ENCODE measurements at regions not wholly inside any gene's neighbourhood (a gene's known extent, or its start where the extent isn't known, plus 50 kb on each side); places are given as distances from the start of the nearest gene placed in this dataset.

GRCh38 chr1:63051886-63052285 is 268.0 kb downstream of the ATG4C start:
- TF ChIP-seq POLR2A (IDR thresholded peaks at IDR 0.05; ENCODE audit: low read depth, low read length) (no peak), POLR2AphosphoS5 (IDR thresholded peaks at IDR 0.05; ENCODE audit: low read depth, low read length) (no peak), SPI1 (IDR thresholded peaks at IDR 0.05; ENCODE audit: low read depth, low read length) (no peak), TAF1 (IDR thresholded peaks at IDR 0.05; ENCODE audit: low read depth, low read length) (no peak), PAX5 (IDR thresholded peaks at IDR 0.05; ENCODE audit: insufficient read depth, low read length, severe bottlenecking) (no peak)

Data from GM12891 (cell line).